Lung (tissue), 11 donors: ENCODE measurements at regions not wholly inside any gene's neighbourhood (a gene's known extent, or its start where the extent isn't known, plus 50 kb on each side); places are given as distances from the start of the nearest gene placed in this dataset.

Experiments used
- ATAC-seq: fragments of 200-7000 bp; cut with Tn5 transposase; one replicate; pipeline ENCODE4 v1.9.1; 2020; ENCODE audit warnings: moderate number of reproducible peaks; ENCODE audit not compliant: insufficient read depth, low FRiP score
- DNase-seq, 3 donors: peaks; one replicate each; pipeline ENCODE4 v3.0.0-alpha.2; 2013 to 2017
- H3K27ac ChIP-seq, 2 donors: one replicate each; pipeline ENCODE4 v1.5.1; 2013; ENCODE audit warnings: mild to moderate bottlenecking in 2 of 2, moderate library complexity in 2 of 2, control low read depth in 1 of 2, inconsistent platforms in 1 of 2, low read depth in 1 of 2, low read length in 1 of 2
- H3K27me3 ChIP-seq, 3 donors: one replicate each; pipeline ENCODE4 v1.5.1; 2013; ENCODE audit warnings: low read length in 2 of 3; ENCODE audit not compliant: control insufficient read depth in 3 of 3, insufficient read depth in 3 of 3
- H3K36me3 ChIP-seq, 4 donors: one replicate each; pipeline ENCODE4 v1.5.1; 2013; ENCODE audit warnings: low read length in 4 of 4, mild to moderate bottlenecking in 1 of 4, moderate library complexity in 1 of 4; ENCODE audit not compliant: control insufficient read depth in 4 of 4, insufficient read depth in 4 of 4
- H3K4me1 ChIP-seq, 5 donors: one replicate each; pipeline ENCODE4 v1.5.1; 2013; ENCODE audit warnings: low read length in 5 of 5, mild to moderate bottlenecking in 2 of 5, moderate library complexity in 1 of 5; ENCODE audit not compliant: control insufficient read depth in 5 of 5, insufficient read depth in 5 of 5
- H3K4me3 ChIP-seq: one replicate; pipeline ENCODE4 v1.5.1; 2013; ENCODE audit warnings: mild to moderate bottlenecking, control low read depth, moderate library complexity
- H3K9ac ChIP-seq, 2 donors: one replicate each; pipeline ENCODE4 v1.5.1; 2013; ENCODE audit warnings: low read length in 2 of 2, control low read depth in 1 of 2; ENCODE audit not compliant: insufficient read depth in 1 of 2
- H3K9me3 ChIP-seq, 4 donors: one replicate each; pipeline ENCODE4 v1.5.1; 2013; ENCODE audit warnings: low read length in 3 of 4, mild to moderate bottlenecking in 1 of 4, moderate library complexity in 1 of 4; ENCODE audit not compliant: control insufficient read depth in 4 of 4, insufficient read depth in 3 of 4
- CTCF ChIP-seq: IDR thresholded peaks from 2 replicates; pipeline ENCODE4 v1.5.1; 2012; ENCODE audit warnings: mild to moderate bottlenecking; ENCODE audit errors: control extremely low read depth, extremely low read depth
- WGBS, 2 donors: extraction: QIAGEN DNeasy Blood & Tissue Kit; methylation state at CpG; one replicate each; pipeline ENCODE4 v1.1.7; 2013; 5-methylcytosine and 5-hydroxymethylcytosine counted together
- donor health status: control.
- donor health status: control.
- donor health status: Bipolar disorder and iron deficiency.
- donor health status: healthy.
- donor health status: DM: yes; HTN: yes; CAD: no.

GRCh38 chr9:18269561-18269960 lies 204.4 kb upstream of the ADAMTSL1 start:
- Histone ChIP-seq H3K4me3 (no peak overlapping the region), H3K27me3 (no peaks in the 10 kb centered on the region), H3K9me3 (no peaks in the 10 kb centered on the region), H3K9ac (no peak overlapping the region), H3K4me1 (no peaks in the 10 kb centered on the region), H3K27ac (no peak overlapping the region), H3K36me3 (no peaks in the 10 kb centered on the region)
- no peak for TF ChIP-seq CTCF
- ATAC-seq, result no peak
- no peak for DNase-seq

GRCh38 chr9:18274693-18275092 lies 199.3 kb upstream of the ADAMTSL1 start:
- H3K4me1 ChIP-seq, result no peaks in the 10 kb centered on the region
- no peak for ATAC-seq
- WGBS, 2 donors, result 25 to 36% methylated on average over 1 of the region's 1 CpG
- H3K4me3 ChIP-seq, result no peak overlapping the region
- H3K9me3 ChIP-seq, result no peaks in the 10 kb centered on the region
- H3K36me3 ChIP-seq, result no peaks in the 10 kb centered on the region
- no peak overlapping the region for H3K27ac ChIP-seq
- H3K9ac ChIP-seq, result no peak overlapping the region
- TF ChIP-seq CTCF, result no peak
- peak in 2 of 3 donors; percentile 81 to 88 for DNase-seq
- no peaks in the 10 kb centered on the region for H3K27me3 ChIP-seq

- WGBS, 2 donors, result 87 to 93% methylated on average over 3 of the region's 3 CpGs
- Histone ChIP-seq H3K27me3 (no peaks in the 10 kb centered on the region), H3K36me3 (no peaks in the 10 kb centered on the region), H3K9me3 (no peaks in the 10 kb centered on the region), H3K4me1 (no peaks in the 10 kb centered on the region), H3K27ac (no peak overlapping the region), H3K9ac (no peak overlapping the region), H3K4me3 (no peak overlapping the region)
- ATAC-seq (no peak), DNase-seq (no peak)
- no peak for TF ChIP-seq CTCF
These were observed 198.5 kb upstream of the ADAMTSL1 start for GRCh38 chr9:18275313-18275990.

- no peak overlapping the region for H3K9ac ChIP-seq
- ATAC-seq (no peak), DNase-seq (no peak)
- no peak for TF ChIP-seq CTCF
- H3K27me3 ChIP-seq, result no peaks in the 10 kb centered on the region
- WGBS, 2 donors, result 80 to 95% methylated on average over 8 of the region's 8 CpGs
- no peaks in the 10 kb centered on the region for H3K9me3 ChIP-seq
- H3K27ac ChIP-seq, result no peak overlapping the region
- H3K4me1 ChIP-seq, result no peaks in the 10 kb centered on the region
- H3K36me3 ChIP-seq, result no peaks in the 10 kb centered on the region
- no peak overlapping the region for H3K4me3 ChIP-seq
These were observed 192.7 kb upstream of the ADAMTSL1 start for GRCh38 chr9:18281291-18281690.
